OCI-LY3 (cell line): ENCODE measurements at regions not wholly inside any gene's neighbourhood (a gene's known extent, or its start where the extent isn't known, plus 50 kb on each side); places are given as distances from the start of the nearest gene placed in this dataset.

Source experiments
- H2AFZ ChIP-seq: fragments of 200-600, 300-600 bp; shearing (Covaris generic); 2 replicates; pipeline ENCODE4 v1.6.0; 2014; ENCODE audit warnings: antibody characterized with exemption, low read depth, low read length
- H3K27ac ChIP-seq: fragments of 200-600, 300-600 bp; sonication (generic); 2 replicates; pipeline ENCODE4 v1.5.1; 2014; ENCODE audit warnings: mild to moderate bottlenecking, low read length, moderate library complexity, mixed read lengths
- H3K27me3 ChIP-seq: fragments of 200-600, 300-600 bp; sonication (generic); 2 replicates; pipeline ENCODE4 v1.6.1; 2014; ENCODE audit warnings: low read depth, low read length, mixed read lengths
- H3K36me3 ChIP-seq: fragments of 200-600, 300-600 bp; sonication (generic); replicated peaks from 2 replicates; pipeline ENCODE3; 2014; ENCODE audit warnings: low read depth, low read length, mixed read lengths
- H3K4me1 ChIP-seq: fragments of 300-600, 200-600 bp; sonication (generic); 2 replicates; pipeline ENCODE4 v1.6.1; 2014; ENCODE audit warnings: low read length, mixed read lengths
- H3K4me2 ChIP-seq: fragments of 200-600, 300-600 bp; sonication (generic); 2 replicates; pipeline ENCODE4 v1.6.1; 2014; ENCODE audit warnings: low read length, mixed read lengths
- H3K4me3 ChIP-seq: fragments of 300-600, 200-600 bp; sonication (generic); 2 replicates; pipeline ENCODE4 v1.5.1; 2014; ENCODE audit warnings: antibody characterized with exemption, mild to moderate bottlenecking, low read length, moderate library complexity
- H3K79me2 ChIP-seq: fragments of 300-600, 200-600 bp; shearing (Covaris generic); 2 replicates; pipeline ENCODE4 v1.6.1; 2014; ENCODE audit warnings: mild to moderate bottlenecking, low read length, mixed read lengths
- H3K9ac ChIP-seq: fragments of 300-600, 200-600 bp; shearing (Covaris generic); 2 replicates; pipeline ENCODE4 v1.6.0; 2014; ENCODE audit warnings: mild to moderate bottlenecking, low read length, moderate library complexity
- H3K9me3 ChIP-seq: fragments of 200-600, 300-600 bp; shearing (Covaris generic); 2 replicates; pipeline ENCODE4 v1.6.1; 2014; ENCODE audit warnings: low read length, mixed read lengths; ENCODE audit not compliant: insufficient read depth
- H4K20me1 ChIP-seq: fragments of 200-600, 300-600 bp; sonication (generic); 2 replicates; pipeline ENCODE4 v1.6.1; 2016; ENCODE audit warnings: low read length, mixed read lengths; ENCODE audit not compliant: insufficient read depth
- EZH2phosphoT487 ChIP-seq: fragments of 200-600 bp; shearing (Covaris generic); IDR thresholded peaks from 2 replicates; pipeline ENCODE4 v1.6.1; 2018; ENCODE audit warnings: antibody characterized with exemption, mixed run types, low read depth
- TF ChIP-seq, protein P1 (sequence below): fragments of 200-600, 300-600 bp; sonication (generic); IDR thresholded peaks from 2 replicates; pipeline ENCODE4 v1.5.1; 2014; ENCODE audit warnings: antibody characterized with exemption, low read length, low read depth

DNA sequence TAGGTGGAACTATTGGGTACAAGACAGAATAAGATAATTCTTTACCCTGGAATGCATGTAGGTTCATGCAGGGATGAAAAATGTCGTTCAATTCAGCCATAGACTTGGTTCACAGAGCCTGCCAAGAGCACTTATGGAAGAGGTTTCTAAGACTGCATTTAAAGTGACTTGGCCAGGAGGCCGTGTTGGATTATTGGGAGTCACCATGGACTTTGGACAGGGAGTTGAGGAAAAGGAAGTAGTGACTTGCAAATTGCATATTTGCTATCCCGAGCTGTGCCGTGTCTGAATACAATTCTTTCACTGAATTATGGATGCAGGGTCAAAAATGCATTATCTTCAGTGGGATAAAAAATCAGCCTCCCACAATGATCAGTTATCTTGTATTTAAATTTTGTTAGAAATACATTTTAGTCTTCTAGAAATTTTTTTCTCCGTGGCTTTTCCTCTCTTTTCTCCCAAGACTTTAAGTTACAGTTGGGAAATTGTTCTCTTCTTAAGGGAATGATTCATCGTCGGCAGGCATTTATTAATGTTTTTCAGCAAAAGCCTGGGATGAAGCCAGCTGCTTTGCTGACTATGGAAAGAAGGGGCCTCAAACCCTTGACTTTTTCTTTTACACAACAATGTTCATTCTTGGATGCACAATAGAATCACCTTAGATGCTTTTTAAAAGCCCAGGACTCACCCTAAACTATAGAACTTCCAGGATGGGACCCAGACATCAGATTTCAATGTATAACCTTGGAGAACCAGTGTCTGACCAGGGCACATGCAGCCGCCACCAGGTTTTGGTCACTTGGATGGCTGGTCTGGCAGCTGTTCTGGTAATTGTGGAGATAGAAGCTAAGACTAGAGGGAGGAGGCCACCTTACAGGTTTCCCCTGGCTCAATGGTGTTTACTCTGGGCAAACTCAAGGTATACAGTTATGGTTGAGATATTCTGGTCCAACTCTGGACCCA is 70.8 kb downstream of the FAT3 start:
- Histone ChIP-seq H3K36me3 (no peaks in the 10 kb centered on the region), H3K4me1 (no peaks in the 10 kb centered on the region), H3K4me2 (no peak overlapping the region), H3K4me3 (no peak overlapping the region), H3K79me2 (no peaks in the 10 kb centered on the region), H3K27ac (no peak overlapping the region), H3K9ac (no peak overlapping the region), H2AFZ (no peak overlapping the region), H3K27me3 (no peaks in the 10 kb centered on the region), H4K20me1 (no peaks in the 10 kb centered on the region), H3K9me3 (no peaks in the 10 kb centered on the region)
- TF ChIP-seq, protein P1, sequence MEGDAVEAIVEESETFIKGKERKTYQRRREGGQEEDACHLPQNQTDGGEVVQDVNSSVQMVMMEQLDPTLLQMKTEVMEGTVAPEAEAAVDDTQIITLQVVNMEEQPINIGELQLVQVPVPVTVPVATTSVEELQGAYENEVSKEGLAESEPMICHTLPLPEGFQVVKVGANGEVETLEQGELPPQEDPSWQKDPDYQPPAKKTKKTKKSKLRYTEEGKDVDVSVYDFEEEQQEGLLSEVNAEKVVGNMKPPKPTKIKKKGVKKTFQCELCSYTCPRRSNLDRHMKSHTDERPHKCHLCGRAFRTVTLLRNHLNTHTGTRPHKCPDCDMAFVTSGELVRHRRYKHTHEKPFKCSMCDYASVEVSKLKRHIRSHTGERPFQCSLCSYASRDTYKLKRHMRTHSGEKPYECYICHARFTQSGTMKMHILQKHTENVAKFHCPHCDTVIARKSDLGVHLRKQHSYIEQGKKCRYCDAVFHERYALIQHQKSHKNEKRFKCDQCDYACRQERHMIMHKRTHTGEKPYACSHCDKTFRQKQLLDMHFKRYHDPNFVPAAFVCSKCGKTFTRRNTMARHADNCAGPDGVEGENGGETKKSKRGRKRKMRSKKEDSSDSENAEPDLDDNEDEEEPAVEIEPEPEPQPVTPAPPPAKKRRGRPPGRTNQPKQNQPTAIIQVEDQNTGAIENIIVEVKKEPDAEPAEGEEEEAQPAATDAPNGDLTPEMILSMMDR: no peak
- TF ChIP-seq EZH2phosphoT487: no peak

DNA sequence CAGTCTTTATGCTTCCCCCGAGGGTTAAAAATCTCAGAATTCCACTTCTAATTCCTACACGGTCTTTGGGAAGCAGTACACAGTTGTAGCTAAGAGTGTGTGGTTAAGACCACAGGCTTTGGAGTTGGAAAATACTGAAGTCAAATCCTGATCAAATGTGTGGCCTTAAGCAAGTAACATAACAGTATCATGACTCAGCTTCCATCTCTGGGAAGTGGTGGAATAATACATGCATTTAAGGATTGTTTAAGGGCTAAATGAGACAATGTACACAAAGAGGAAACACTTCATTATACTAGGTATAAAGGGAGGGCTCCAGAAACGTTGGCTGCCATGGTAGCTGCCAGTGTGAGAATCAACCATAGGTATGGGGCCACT is 71.5 kb downstream of the FAT3 start:
- no peaks in the 10 kb centered on the region for H3K9me3 ChIP-seq
- no peaks in the 10 kb centered on the region for H4K20me1 ChIP-seq
- H3K4me3 ChIP-seq: no peak overlapping the region
- H2AFZ ChIP-seq: no peak overlapping the region
- no peaks in the 10 kb centered on the region for H3K4me1 ChIP-seq
- TF ChIP-seq, protein P1: no peak
- no peak for TF ChIP-seq EZH2phosphoT487
- H3K36me3 ChIP-seq: no peaks in the 10 kb centered on the region
- H3K27me3 ChIP-seq: no peaks in the 10 kb centered on the region
- H3K27ac ChIP-seq: no peak overlapping the region
- H3K4me2 ChIP-seq: no peak overlapping the region
- H3K9ac ChIP-seq: no peak overlapping the region
- H3K79me2 ChIP-seq: no peaks in the 10 kb centered on the region

DNA sequence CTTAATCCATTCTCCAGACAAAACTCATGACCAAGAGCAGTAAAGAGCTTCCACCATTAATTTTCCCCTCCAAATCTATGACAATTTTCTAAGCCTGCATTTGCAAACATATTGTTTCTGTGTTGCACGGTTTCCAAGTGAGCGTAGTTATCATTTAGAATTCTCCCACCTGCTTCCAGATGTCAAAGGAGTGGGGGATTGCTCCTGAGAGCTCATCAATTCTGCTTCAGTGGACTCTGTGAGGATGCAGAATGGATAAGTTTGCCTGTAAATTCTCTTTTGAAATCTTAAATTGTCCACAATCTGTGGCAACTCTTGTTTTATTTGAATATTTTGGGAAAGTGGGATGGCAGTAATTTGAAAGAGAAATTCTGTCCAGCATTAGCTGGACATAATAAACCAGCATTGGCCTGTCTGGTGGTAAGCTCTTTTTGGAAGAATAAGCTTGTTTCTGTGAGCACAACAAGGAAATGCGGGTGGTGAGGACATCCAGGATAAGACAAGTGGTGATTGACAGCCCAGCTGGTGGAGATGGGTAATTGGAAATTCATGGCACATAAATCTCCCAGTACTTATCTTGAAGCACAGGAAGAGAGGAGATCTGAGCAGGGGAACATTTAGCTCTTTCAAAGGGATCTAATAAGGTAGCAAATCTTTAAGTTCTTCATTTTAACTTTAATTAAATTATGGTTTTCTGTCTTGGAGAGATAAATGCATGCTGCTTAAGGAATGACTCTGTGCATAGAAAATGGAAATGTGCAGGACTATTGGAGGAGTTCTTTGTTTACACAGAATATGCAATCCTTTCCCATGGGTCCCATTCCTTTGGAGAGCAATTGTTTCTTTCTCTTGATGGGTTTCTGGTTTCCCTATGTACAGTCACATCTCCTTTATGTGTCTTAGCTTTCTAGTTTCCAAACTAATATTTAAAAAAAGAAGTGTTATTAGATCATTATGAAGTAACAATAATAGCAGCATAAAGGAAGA is 73.2 kb downstream of the FAT3 start:
- no peak overlapping the region for H3K9ac ChIP-seq
- no peaks in the 10 kb centered on the region for H3K4me1 ChIP-seq
- no peak overlapping the region for H3K4me2 ChIP-seq
- H3K27ac ChIP-seq: no peak overlapping the region
- no peaks in the 10 kb centered on the region for H3K9me3 ChIP-seq
- H3K27me3 ChIP-seq: no peaks in the 10 kb centered on the region
- no peak overlapping the region for H2AFZ ChIP-seq
- no peaks in the 10 kb centered on the region for H3K79me2 ChIP-seq
- H3K36me3 ChIP-seq: no peaks in the 10 kb centered on the region
- H4K20me1 ChIP-seq: no peaks in the 10 kb centered on the region
- no peak overlapping the region for H3K4me3 ChIP-seq
- TF ChIP-seq, protein P1: no peak
- TF ChIP-seq EZH2phosphoT487: no peak

DNA sequence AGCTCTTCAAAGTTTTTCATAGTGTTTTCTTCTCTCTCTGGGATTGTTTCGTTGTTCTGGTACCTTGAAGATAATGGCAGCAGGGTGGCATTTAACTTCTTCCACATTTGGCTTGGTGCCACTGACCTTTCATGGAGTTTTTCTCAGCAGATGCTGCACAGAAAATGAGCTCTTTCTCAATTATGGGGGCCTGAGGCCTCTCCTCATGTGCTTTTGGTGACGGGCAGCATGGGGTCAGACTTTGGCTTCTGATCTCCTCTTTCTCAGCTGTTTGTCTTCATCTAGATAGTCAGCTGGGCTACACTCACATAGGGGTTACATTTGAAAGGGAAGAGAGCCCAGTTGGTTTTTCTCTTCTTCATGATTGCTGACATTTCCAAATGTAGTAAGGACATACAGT is 76.3 kb downstream of the FAT3 start:
- Histone ChIP-seq H2AFZ (no peak overlapping the region), H3K4me1 (no peaks in the 10 kb centered on the region), H4K20me1 (no peaks in the 10 kb centered on the region), H3K9ac (no peak overlapping the region), H3K27ac (no peak overlapping the region), H3K4me3 (no peak overlapping the region), H3K4me2 (no peak overlapping the region), H3K9me3 (no peaks in the 10 kb centered on the region), H3K36me3 (no peaks in the 10 kb centered on the region), H3K79me2 (no peaks in the 10 kb centered on the region), H3K27me3 (no peaks in the 10 kb centered on the region)
- TF ChIP-seq, protein P1: no peak
- no peak for TF ChIP-seq EZH2phosphoT487
